AG09319 (cell line): ENCODE measurements at regions not wholly inside any gene's neighbourhood (a gene's known extent, or its start where the extent isn't known, plus 50 kb on each side); places are given as distances from the start of the nearest gene placed in this dataset.
"Not testable (repeated sequence)": the region's sequence is repeated elsewhere in the genome, so short reads cannot be mapped to it uniquely, and the experiment has no call there.

Source experiments
- DNase-seq: peaks from one replicate; pipeline ENCODE4 v3.0.0-alpha.2; 2010; ENCODE audit warnings: low read depth; ENCODE audit errors: extremely low read depth
- TF ChIP-seq, protein P1 (sequence below): IDR thresholded peaks from 2 replicates; pipeline ENCODE4 v1.5.1; 2011; ENCODE audit warnings: low read depth, mild to moderate bottlenecking, inconsistent platforms, low read length, moderate library complexity

DNA sequence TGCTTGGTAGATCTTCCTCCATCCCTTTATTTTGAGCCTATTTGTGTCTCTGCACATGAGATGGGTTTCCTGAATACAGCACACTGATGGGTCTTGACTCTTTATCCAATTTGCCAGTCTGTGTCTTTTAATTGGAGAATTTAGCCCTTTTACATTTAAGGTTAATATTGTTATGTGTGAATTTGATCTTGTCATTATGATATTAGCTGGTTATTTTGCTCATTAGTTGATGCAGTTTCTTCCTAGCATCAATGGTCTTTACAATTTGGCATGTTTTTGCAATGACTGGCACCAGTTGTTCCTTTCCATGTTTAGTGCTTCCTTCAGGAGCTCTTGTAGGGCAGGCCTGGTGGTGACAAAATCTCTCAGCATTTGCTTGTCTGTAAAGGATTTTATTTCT, 72.4 kb downstream of the HNRNPD start:
- DNase-seq: not testable (repeated sequence)

DNA sequence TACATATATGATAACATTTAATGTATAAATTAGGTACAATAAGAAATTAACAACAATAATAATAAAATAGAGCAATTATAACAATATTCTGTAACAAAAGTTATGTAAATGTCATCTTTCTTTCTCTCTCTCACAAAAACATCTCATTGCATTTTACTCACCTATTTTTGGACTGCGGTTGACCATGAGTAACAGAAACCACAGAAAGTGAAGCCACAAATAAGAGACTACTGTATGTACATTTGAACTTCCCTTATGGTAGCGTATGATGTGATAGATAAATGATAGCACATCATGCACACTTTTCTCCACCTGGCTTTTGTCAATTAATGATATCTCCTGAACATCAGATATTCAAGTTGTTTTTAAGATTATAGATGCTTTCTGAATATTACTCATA, 80.5 kb downstream of the HNRNPD start:
- TF ChIP-seq, protein P1, sequence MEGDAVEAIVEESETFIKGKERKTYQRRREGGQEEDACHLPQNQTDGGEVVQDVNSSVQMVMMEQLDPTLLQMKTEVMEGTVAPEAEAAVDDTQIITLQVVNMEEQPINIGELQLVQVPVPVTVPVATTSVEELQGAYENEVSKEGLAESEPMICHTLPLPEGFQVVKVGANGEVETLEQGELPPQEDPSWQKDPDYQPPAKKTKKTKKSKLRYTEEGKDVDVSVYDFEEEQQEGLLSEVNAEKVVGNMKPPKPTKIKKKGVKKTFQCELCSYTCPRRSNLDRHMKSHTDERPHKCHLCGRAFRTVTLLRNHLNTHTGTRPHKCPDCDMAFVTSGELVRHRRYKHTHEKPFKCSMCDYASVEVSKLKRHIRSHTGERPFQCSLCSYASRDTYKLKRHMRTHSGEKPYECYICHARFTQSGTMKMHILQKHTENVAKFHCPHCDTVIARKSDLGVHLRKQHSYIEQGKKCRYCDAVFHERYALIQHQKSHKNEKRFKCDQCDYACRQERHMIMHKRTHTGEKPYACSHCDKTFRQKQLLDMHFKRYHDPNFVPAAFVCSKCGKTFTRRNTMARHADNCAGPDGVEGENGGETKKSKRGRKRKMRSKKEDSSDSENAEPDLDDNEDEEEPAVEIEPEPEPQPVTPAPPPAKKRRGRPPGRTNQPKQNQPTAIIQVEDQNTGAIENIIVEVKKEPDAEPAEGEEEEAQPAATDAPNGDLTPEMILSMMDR: no peak
- no peak for DNase-seq

DNA sequence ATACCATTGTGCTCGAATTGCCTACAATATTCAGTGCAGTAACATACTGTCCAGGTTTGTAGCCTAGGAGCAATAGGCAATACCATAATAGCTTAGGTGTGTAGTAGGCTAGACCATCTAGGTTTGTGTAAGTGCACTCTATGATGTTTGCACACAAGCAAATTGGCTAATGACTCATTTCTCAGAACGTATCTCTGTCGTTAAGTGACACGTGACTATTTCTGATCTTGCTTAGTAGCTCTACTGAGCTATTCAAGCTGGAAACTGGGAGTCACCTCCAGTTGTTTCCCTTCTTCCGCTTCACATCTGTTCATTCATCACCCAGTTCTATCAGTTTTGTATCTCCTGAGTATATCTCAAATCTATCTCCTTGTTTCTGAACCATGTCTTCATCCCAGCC, 86.1 kb downstream of the HNRNPD start:
- TF ChIP-seq, protein P1: no peak

DNA sequence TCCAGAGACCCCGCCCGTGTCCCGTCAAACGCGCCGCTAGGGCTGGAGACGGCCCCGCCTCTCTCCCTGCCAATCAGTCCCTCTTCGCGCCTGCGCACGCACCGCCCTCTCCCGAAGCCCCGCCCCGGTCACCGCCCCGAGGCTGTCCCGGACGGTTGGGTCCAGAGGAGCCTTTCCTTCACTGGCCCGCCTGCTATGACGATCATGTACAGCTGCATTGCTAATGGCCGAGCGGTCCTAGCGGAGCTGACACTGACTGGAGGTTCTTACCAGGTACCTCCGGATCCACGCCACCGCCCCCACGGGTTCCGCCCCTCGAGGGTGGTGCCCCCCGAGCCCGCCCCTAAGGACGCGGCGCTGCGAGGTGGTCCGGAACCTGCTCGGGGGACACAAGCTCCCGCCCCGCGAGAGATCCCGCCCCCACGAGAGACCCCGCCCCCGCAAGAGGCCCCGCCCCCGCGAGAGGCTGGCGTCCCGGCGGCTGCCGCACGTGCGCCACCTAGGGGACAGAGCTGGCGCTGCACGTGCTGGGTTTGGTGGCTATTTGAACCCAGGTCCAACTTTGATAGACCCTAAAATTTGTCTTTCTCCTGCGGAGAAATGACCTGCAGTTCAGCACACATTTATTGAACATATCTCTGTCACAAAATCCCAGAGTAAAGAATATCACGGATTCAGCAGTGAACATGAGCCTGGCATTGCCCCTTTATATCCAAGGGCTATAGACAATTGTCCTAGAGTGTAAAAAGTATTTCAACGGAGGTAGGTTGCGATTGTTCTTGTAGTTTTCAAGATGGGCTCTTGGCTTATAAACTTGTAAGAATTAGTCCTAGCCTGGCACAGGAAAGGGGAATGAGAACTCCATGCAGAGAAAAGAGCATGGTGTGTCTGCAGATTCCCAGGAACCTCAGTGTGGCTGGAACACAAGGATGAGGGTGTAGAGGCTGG, 88.7 kb downstream of the HNRNPD start:
- TF ChIP-seq, protein P1: peak; percentile 72
- DNase-seq: peak; percentile 92

More for the DNA sequence above, 86.1 kb downstream of the HNRNPD start:
- no peak for DNase-seq

DNA sequence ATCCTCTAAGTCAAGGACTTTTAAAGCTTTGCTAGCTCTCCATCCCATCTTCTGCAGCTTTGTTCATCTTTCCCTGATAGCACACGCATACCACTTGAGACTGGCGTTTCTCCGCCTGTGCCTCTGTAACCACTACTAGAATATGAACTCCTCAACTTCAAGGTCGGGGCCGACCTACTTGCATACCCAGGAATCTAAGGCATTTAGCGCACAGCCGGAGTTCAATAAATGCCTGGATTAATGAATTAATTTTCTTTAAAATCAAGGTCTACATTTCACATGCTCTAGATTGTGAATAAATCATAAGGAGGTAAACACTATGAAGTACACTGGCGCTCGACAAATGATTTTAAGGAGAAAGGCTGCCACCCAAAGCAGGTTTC, 89.3 kb downstream of the HNRNPD start:
- TF ChIP-seq, protein P1: no peak
- no peak for DNase-seq

DNA sequence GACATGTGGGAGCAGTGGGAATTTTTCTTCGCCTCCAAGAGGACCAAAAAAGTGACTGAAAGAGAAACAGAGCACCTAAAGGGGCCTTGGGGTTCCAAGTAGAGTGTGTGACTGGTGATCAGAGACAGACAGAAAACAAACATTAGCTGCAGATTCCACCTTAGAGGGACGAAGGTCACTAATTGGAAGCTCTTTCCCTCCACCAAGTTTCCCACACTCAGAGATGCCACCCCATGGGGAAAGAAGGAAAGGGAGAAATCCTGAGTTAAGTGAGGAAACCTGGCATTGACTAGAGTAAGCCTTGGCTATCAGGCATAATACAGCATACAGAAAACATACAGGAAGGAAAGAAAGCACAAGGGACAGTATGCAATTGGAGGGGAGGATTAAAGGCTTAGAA, 90.9 kb downstream of the HNRNPD start:
- no peak for DNase-seq
- TF ChIP-seq, protein P1: no peak

DNA sequence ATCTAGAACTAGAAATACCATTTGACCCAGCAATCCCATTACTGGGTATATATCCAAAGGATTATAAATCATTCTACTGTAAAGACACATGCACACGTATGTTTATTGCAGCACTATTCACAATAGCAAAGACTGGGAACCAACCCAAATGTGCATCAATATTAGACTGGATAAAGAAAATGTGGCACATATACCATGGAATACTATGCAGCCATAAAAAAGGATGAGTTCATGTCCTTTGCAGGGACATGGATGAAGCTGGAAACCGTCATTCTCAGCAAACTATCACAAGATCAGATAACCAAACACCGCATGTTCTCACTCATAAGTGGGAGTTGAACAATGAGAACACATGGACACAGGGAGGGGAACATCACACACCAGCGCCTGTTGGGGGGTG, 94.2 kb downstream of the HNRNPD start:
- not testable (repeated sequence) for DNase-seq

DNA sequence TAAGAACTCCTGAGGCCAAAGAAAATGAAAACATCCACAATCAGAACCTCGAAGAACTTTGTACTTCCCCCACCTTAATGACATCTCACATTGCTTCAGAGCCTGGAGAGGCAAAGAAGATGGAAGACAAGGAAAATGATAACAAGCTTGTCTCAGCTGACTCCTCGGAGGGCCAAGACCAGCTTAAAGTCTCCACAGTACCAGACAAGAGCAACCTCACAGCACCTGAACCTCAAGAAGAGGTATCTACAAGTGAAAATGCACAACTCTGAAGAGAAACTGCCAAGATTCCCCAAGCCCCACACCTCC, 97.5 kb downstream of the HNRNPD start:
- no peak for DNase-seq
- TF ChIP-seq, protein P1: no peak
